Left ventricle myocardium inferior (tissue), 1 donor: ENCODE measurements at regions not wholly inside any gene's neighbourhood (a gene's known extent, or its start where the extent isn't known, plus 50 kb on each side); places are given as distances from the start of the nearest gene placed in this dataset.

Source experiments
- DNase-seq: peaks from one replicate; pipeline ENCODE4 v3.0.0-alpha.2; 2020
- H3K27ac ChIP-seq: fragments of 200-600 bp; replicated peaks from 2 replicates; pipeline ENCODE4 v1.8.0; 2021
- H3K27me3 ChIP-seq: fragments of 200-600 bp; 2 replicates; pipeline ENCODE4 v1.8.0; 2021; ENCODE audit warnings: low read depth
- H3K36me3 ChIP-seq: fragments of 200-600 bp; 2 replicates; pipeline ENCODE4 v1.8.0; 2021
- H3K4me1 ChIP-seq: fragments of 200-600 bp; 2 replicates; pipeline ENCODE4 v1.8.0; 2021
- H3K4me3 ChIP-seq: fragments of 200-600 bp; 2 replicates; pipeline ENCODE4 v1.8.0; 2021; ENCODE audit warnings: mild to moderate bottlenecking, moderate library complexity
- H3K9me3 ChIP-seq: fragments of 200-600 bp; replicated peaks from 2 replicates; pipeline ENCODE4 v1.8.0; 2021
- CTCF ChIP-seq: fragments of 200-600 bp; IDR thresholded peaks from 2 replicates; pipeline ENCODE4 v1.8.0; 2021; ENCODE audit warnings: antibody characterized with exemption, mild to moderate bottlenecking, borderline replicate concordance
- intact Hi-C: fragments of 100-400 bp; cut with micrococcal nuclease; formaldehyde crosslinking; loops from one replicate; pipeline ENCODE4 v1.11.0; 2022
- donor health status: DM: no; HTN: yes; CAD: no; lungs with severe emphysema.

- Histone ChIP-seq H3K9me3 (no peaks in the 10 kb centered on the region), H3K27ac (no peak overlapping the region), H3K36me3 (no peaks in the 10 kb centered on the region), H3K4me3 (no peak overlapping the region), H3K27me3 (no peaks in the 10 kb centered on the region), H3K4me1 (no peaks in the 10 kb centered on the region)
- DNase-seq: no peak
- TF ChIP-seq CTCF: no peak
- intact Hi-C loops: no loop called here
Measured at GRCh38 chr5:124064956-124065355, 553.0 kb downstream of the CSNK1G3 start.

GRCh38 chr5:124061663-124062062, 549.7 kb downstream of the CSNK1G3 start:
- no peak for TF ChIP-seq CTCF

GRCh38 chr5:124061068-124061430, 549.1 kb downstream of the CSNK1G3 start:
- no peak for TF ChIP-seq CTCF

More at GRCh38 chr5:124061663-124062062, 549.7 kb downstream of the CSNK1G3 start:
- no peaks in the 10 kb centered on the region for H3K27me3 ChIP-seq
- no peak for DNase-seq
- H3K4me1 ChIP-seq: peaks cover 17% of the 10 kb centered on the region
- no peaks in the 10 kb centered on the region for H3K9me3 ChIP-seq
- no peaks in the 10 kb centered on the region for H3K36me3 ChIP-seq
- H3K4me3 ChIP-seq: no peak overlapping the region
- no peak overlapping the region for H3K27ac ChIP-seq
- intact Hi-C loops: no loop called here

GRCh38 chr5:124060413-124061067, 548.6 kb downstream of the CSNK1G3 start:
- H3K9me3 ChIP-seq: no peaks in the 10 kb centered on the region
- peaks cover 18% of the 10 kb centered on the region for H3K4me1 ChIP-seq
- no peak for DNase-seq
- no peak overlapping the region for H3K4me3 ChIP-seq
- H3K36me3 ChIP-seq: no peaks in the 10 kb centered on the region
- intact Hi-C loops: no loop called here
- no peak overlapping the region for H3K27ac ChIP-seq
- H3K27me3 ChIP-seq: no peaks in the 10 kb centered on the region
- TF ChIP-seq CTCF: no peak

More at GRCh38 chr5:124061068-124061430, 549.1 kb downstream of the CSNK1G3 start:
- Histone ChIP-seq H3K4me3 (no peak overlapping the region), H3K36me3 (no peaks in the 10 kb centered on the region), H3K9me3 (no peaks in the 10 kb centered on the region), H3K27ac (no peak overlapping the region), H3K27me3 (no peaks in the 10 kb centered on the region), H3K4me1 (peaks cover 18% of the 10 kb centered on the region)
- intact Hi-C loops: no loop called here
- DNase-seq: no peak

GRCh38 chr5:124060011-124060410, 548.0 kb downstream of the CSNK1G3 start:
- no peak for TF ChIP-seq CTCF
- Histone ChIP-seq H3K4me1 (peaks cover 18% of the 10 kb centered on the region), H3K9me3 (no peaks in the 10 kb centered on the region), H3K27ac (no peak overlapping the region), H3K27me3 (no peaks in the 10 kb centered on the region), H3K4me3 (no peak overlapping the region), H3K36me3 (no peaks in the 10 kb centered on the region)
- intact Hi-C loops: no loop called here
- no peak for DNase-seq
